Lower leg skin (tissue), 3 donors: ENCODE measurements at regions not wholly inside any gene's neighbourhood (a gene's known extent, or its start where the extent isn't known, plus 50 kb on each side); places are given as distances from the start of the nearest gene placed in this dataset.

Experiments used
- POLR2A ChIP-seq, 2 donors: fragments of 450-650 bp; IDR thresholded peaks; one replicate each; pipeline ENCODE4 v1.6.1; 2016 to 2017; ENCODE audit warnings: antibody characterized with exemption in 2 of 2, mild to moderate bottlenecking in 1 of 2, moderate library complexity in 1 of 2
- TF ChIP-seq, protein P1 (sequence below), 3 donors: fragments of 450-650 bp; IDR thresholded peaks; one replicate each; pipeline ENCODE4 v1.5.1; 2016; ENCODE audit warnings: antibody characterized with exemption in 3 of 3, mild to moderate bottlenecking in 3 of 3, moderate library complexity in 2 of 3

DNA sequence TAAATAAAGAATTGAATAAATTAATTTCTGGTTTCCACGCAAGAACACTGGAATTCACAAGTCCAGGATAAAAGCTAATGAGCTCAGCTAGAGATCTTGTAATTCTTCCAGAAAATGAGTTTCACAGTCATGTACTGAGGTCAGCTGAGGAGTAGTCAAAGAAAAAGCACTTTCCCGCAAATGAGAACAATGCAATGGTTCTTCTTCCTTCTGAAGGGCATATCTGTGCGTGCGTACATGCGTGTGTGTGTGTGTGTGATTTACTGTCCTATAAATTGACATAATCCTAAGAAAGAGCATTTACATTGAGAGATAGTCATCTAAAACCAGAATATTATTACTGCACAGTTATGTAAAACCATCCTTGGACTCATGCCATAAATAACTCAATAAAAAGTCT lies 968.9 kb upstream of the EYS start:
- TF ChIP-seq, protein P1, sequence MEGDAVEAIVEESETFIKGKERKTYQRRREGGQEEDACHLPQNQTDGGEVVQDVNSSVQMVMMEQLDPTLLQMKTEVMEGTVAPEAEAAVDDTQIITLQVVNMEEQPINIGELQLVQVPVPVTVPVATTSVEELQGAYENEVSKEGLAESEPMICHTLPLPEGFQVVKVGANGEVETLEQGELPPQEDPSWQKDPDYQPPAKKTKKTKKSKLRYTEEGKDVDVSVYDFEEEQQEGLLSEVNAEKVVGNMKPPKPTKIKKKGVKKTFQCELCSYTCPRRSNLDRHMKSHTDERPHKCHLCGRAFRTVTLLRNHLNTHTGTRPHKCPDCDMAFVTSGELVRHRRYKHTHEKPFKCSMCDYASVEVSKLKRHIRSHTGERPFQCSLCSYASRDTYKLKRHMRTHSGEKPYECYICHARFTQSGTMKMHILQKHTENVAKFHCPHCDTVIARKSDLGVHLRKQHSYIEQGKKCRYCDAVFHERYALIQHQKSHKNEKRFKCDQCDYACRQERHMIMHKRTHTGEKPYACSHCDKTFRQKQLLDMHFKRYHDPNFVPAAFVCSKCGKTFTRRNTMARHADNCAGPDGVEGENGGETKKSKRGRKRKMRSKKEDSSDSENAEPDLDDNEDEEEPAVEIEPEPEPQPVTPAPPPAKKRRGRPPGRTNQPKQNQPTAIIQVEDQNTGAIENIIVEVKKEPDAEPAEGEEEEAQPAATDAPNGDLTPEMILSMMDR (IDR thresholded peaks at IDR 0.05) = no peak
- no peak for TF ChIP-seq POLR2A (IDR thresholded peaks at IDR 0.05)
